Endothelial cell of umbilical vein (primary cell): ENCODE measurements at regions not wholly inside any gene's neighbourhood (a gene's known extent, or its start where the extent isn't known, plus 50 kb on each side); places are given as distances from the start of the nearest gene placed in this dataset.

Experiments
- EZH2 ChIP-seq: IDR thresholded peaks from 2 replicates; pipeline ENCODE4 v1.6.1; 2012; ENCODE audit warnings: borderline replicate concordance, low read depth, mild to moderate bottlenecking, moderate library complexity, low read length, inconsistent platforms; ENCODE audit not compliant: severe bottlenecking
- GATA2 ChIP-seq: IDR thresholded peaks from 2 replicates; pipeline ENCODE4 v1.7.0; 2011; ENCODE audit warnings: low read depth, mild to moderate bottlenecking, moderate library complexity, mixed read lengths, low read length; ENCODE audit not compliant: insufficient read length, insufficient read depth

- TF ChIP-seq GATA2 (no peak), EZH2 (no peak)
These were observed 299.3 kb downstream of the NDFIP2 start for GRCh38 chr13:79780240-79780639.
